ENCODE measurements at regions not wholly inside any gene's neighbourhood (a gene's known extent, or its start where the extent isn't known, plus 50 kb on each side); places are given as distances from the start of the nearest gene placed in this dataset.

DNA sequence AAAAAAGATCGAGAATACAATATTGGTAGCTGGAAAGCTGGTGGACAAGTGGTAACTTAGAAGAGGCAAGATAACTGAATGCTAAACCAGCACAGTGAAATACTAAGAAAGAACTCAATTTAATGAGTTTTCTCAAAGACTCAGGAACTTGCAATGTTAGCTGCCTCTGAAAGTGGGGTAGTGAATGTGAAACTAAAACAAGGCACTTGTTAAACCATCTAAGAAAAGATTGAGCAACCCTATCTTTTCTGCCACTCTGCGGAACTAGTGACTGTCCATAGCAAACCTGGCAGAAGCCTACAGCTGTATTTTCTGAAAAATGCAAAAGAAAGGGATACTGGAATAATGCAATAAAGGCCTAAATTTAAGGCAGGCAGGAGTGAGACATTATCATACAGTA is 1574.4 kb upstream of the PRR20A start:
- no peak for ATAC-seq (ENCODE audit: low read depth in 2 of 2)
- H3K4me1 Mint-ChIP-seq = no peaks in the 10 kb centered on the region

GRCh38 chr13:55566779-55567178 is 1573.9 kb upstream of the PRR20A start:
- H3K36me3 Mint-ChIP-seq = no peaks in the 10 kb centered on the region
- H3K4me3 Mint-ChIP-seq = no peak overlapping the region
- no peak for ATAC-seq (ENCODE audit: low read depth in 2 of 2)

More for the DNA sequence above, 1574.4 kb upstream of the PRR20A start:
- Mint-ChIP-seq H3K27ac (no peak overlapping the region), H3K9me3 (peaks cover 0 to 4% (median 0%) of the 10 kb centered on the region in 7 donors), H3K4me3 (no peak overlapping the region), H3K36me3 (no peaks in the 10 kb centered on the region), H3K27me3 (no peaks in the 10 kb centered on the region)
- no peak for DNase-seq

DNA sequence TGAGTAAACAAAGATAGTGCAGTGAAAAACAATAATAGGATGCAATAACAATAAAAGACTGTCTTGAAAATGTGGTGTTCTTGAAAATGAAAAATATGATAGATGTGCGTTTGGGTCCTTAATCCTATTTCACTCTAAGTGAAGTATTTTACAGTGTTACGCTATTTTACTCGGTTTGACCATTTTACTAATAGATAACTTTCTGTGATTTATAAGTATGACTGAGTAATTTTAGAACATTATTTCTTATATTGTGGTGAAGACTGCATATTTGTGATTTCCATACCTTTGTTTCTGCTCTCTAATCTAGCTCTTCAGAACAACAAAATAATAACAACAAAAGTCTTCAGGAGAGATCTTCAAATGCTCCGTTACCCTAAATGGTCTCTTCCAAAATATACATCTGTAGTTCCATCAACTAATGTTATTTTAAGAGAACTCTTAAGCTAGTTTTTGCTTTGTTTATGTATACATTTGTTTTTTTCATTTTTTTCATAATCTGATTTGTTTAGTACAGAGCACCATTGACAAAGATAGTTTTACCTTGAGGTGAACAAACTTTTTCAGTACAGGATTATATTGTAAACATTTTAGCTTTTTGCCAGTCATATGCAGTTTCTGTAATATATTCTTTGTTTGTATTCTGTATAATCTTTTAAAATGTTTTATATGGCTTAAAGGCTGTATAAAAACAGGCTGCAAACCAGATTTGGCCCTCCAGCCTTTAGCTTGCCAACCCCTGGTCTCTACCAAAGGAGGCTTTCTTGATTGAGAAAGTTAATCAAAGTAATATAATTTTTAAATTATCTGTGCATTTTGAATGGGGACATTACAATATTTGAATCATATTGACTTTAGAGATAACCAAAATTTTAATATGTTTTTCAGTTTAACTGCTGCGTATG is 1572.7 kb upstream of the PRR20A start:
- Mint-ChIP-seq H3K4me3 (no peak overlapping the region), H3K27ac (no peak overlapping the region), H3K4me1 (no peaks in the 10 kb centered on the region), H3K9me3 (peaks cover 0 to 8% (median 0%) of the 10 kb centered on the region in 7 donors), H3K36me3 (no peaks in the 10 kb centered on the region), H3K27me3 (no peaks in the 10 kb centered on the region)
- DNase-seq (no peak), ATAC-seq (ENCODE audit: low read depth in 2 of 2) (no peak)

More at GRCh38 chr13:55566779-55567178, 1573.9 kb upstream of the PRR20A start:
- no peak for DNase-seq
- no peaks in the 10 kb centered on the region for H3K4me1 Mint-ChIP-seq
- H3K27me3 Mint-ChIP-seq = no peaks in the 10 kb centered on the region
- peaks cover 0 to 4% (median 0%) of the 10 kb centered on the region in 7 donors for H3K9me3 Mint-ChIP-seq
- H3K27ac Mint-ChIP-seq = no peak overlapping the region

- no peak for ATAC-seq (ENCODE audit: low read depth in 2 of 2)
- Mint-ChIP-seq H3K36me3 (no peaks in the 10 kb centered on the region), H3K4me1 (no peaks in the 10 kb centered on the region), H3K27ac (no peak overlapping the region), H3K9me3 (peaks cover 0 to 4% (median 0%) of the 10 kb centered on the region in 7 donors), H3K4me3 (no peak overlapping the region), H3K27me3 (no peaks in the 10 kb centered on the region)
- DNase-seq = no peak
Observed at GRCh38 chr13:55569082-55569481, 1571.6 kb upstream of the PRR20A start.

GRCh38 chr13:55569514-55569913 is 1571.2 kb upstream of the PRR20A start:
- H3K36me3 Mint-ChIP-seq = no peaks in the 10 kb centered on the region
- H3K27ac Mint-ChIP-seq = no peak overlapping the region
- ATAC-seq (ENCODE audit: low read depth in 2 of 2) (no peak), DNase-seq (no peak)
- H3K4me1 Mint-ChIP-seq = no peaks in the 10 kb centered on the region
- H3K4me3 Mint-ChIP-seq = no peak overlapping the region
- no peaks in the 10 kb centered on the region for H3K27me3 Mint-ChIP-seq
- H3K9me3 Mint-ChIP-seq = peaks cover 0 to 4% (median 1%) of the 10 kb centered on the region in 7 donors

GRCh38 chr13:55570371-55570770 is 1570.3 kb upstream of the PRR20A start:
- H3K4me3 Mint-ChIP-seq = no peak overlapping the region
- H3K9me3 Mint-ChIP-seq = peaks cover 0 to 4% (median 1%) of the 10 kb centered on the region in 7 donors
- H3K4me1 Mint-ChIP-seq = no peaks in the 10 kb centered on the region
- H3K36me3 Mint-ChIP-seq = no peaks in the 10 kb centered on the region
- ATAC-seq (ENCODE audit: low read depth in 2 of 2) = no peak
- H3K27ac Mint-ChIP-seq = no peak overlapping the region
- H3K27me3 Mint-ChIP-seq = no peaks in the 10 kb centered on the region
- no peak for DNase-seq

DNA sequence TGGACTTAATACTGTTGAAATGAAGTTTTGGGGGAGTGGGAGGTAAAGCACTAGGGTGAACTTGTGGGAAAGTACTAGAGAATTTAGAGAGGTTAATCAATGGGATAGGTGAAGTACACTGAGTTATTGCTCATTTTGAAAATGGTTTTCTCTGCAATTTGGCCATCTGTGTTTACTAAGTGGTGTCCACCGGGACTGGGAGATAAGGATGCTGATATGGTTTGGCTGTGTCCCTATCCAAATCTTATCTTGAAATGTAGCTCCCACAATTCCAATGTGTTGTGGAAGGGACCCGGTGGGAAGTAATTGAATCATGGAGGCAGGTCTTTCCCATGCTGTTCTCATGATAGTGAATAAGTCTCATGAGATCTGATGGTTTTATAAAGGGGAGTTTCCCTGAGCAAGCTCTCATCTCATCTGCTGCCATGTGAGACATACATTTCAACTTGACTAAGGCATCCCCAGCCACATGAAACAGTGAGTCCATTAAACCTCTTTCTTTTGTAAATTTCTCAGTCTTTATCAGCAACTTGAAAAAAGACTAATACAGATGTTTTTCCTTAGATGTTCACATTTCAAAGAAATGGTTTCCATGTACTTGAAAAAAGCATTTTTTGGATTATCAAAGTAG is 1569.4 kb upstream of the PRR20A start:
- H3K9me3 Mint-ChIP-seq = peaks cover 0 to 5% (median 2%) of the 10 kb centered on the region in 7 donors
- ATAC-seq (ENCODE audit: low read depth in 2 of 2) = no peak
- H3K36me3 Mint-ChIP-seq = no peaks in the 10 kb centered on the region
- no peaks in the 10 kb centered on the region for H3K27me3 Mint-ChIP-seq
- H3K4me3 Mint-ChIP-seq = no peak overlapping the region
- H3K4me1 Mint-ChIP-seq = no peaks in the 10 kb centered on the region
- no peak overlapping the region for H3K27ac Mint-ChIP-seq
- no peak for DNase-seq

GRCh38 chr13:55572408-55572807 is 1568.3 kb upstream of the PRR20A start:
- H3K36me3 Mint-ChIP-seq = no peaks in the 10 kb centered on the region
- ATAC-seq (ENCODE audit: low read depth in 2 of 2) = no peak

DNA sequence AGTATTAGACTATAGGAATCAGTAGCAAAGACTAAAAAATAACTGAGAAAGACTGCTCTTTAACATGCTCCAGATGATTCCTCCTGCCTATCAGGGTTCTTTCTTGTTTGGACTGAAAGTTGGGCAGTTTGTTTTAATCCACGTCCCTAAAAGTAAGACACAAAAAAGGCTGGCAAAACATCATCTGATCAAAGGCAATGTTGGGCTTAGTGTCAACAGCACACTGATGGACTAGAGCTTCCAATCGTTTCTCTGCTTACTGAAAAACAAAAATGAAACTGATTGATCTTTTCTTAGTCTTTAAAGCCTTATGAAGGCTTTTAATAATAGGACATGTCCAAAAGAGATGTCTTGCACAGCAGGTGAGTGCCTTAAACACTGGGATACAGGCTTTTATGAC is 1567.9 kb upstream of the PRR20A start:
- no peak for DNase-seq
- Mint-ChIP-seq H3K4me3 (no peak overlapping the region), H3K36me3 (no peaks in the 10 kb centered on the region), H3K27me3 (no peaks in the 10 kb centered on the region), H3K27ac (no peak overlapping the region), H3K9me3 (peaks cover 0 to 11% (median 6%) of the 10 kb centered on the region in 7 donors), H3K4me1 (no peaks in the 10 kb centered on the region)
- no peak for ATAC-seq (ENCODE audit: low read depth in 2 of 2)

More at GRCh38 chr13:55572408-55572807, 1568.3 kb upstream of the PRR20A start:
- Mint-ChIP-seq H3K27me3 (no peaks in the 10 kb centered on the region), H3K27ac (no peak overlapping the region), H3K4me3 (no peak overlapping the region), H3K9me3 (peaks cover 0 to 7% (median 3%) of the 10 kb centered on the region in 7 donors), H3K4me1 (no peaks in the 10 kb centered on the region)
- DNase-seq = no peak

DNA sequence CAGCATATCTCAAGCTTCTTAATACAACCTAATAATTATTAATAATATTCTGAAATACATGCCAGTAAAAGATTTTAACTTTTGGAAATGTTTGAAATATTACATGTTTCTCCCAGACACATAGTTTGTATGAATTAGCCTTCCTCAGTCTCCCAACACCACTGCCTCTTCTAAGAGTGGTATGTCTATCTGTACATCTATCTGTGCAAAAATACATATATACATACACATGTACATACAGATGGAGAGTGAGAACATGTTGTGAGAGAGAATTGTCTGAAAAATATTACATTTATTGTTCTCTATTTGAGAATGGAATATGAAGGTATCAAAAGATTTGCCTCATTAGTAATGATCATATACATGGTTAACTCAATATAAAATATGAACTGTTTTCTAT is 1567.2 kb upstream of the PRR20A start:
- no peak for DNase-seq

GRCh38 chr13:55576389-55576788 is 1564.3 kb upstream of the PRR20A start:
- DNase-seq = no peak
- no peaks in the 10 kb centered on the region for H3K27me3 Mint-ChIP-seq
- no peak for ATAC-seq (ENCODE audit: low read depth in 2 of 2)

More for the DNA sequence above, 1567.2 kb upstream of the PRR20A start:
- Mint-ChIP-seq H3K27me3 (no peaks in the 10 kb centered on the region), H3K9me3 (peaks cover 0 to 14% (median 6%) of the 10 kb centered on the region in 7 donors), H3K36me3 (no peaks in the 10 kb centered on the region), H3K4me1 (no peaks in the 10 kb centered on the region), H3K27ac (no peak overlapping the region), H3K4me3 (no peak overlapping the region)
- no peak for ATAC-seq (ENCODE audit: low read depth in 2 of 2)

DNA sequence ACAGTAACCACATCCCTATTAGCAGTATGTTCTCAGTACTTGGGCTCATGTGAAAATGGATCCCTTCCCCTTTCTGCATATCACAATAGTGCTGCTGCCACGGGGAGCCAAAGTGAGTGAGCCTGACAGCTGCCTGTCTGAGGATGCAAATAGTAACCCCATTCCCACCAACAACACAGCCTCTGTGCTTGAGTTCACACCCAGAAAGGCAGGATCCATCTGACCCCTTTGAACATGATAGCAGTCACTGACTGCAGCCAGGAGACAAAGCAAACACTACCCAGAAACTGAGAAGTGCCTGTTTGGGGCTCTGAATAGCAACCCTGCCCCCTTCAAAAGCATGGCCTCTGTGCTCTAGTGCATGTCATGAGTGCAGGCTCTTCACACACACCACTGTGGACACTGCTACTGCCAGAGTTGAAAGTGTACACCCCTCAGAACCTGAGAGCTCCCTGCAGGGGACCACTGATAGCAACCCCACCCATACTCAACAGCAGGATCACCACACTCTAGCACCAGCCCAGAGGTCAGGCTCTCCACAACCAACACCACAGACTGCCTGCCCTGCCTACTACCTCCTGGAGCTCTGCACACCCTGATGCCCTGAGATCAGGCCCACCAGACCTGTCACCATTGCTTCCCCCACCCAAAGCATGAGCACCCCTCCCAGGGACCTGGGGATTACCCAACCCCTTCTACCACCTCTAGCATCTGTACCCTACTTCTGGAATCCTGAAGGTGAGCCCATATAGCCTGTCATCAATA is 1563.5 kb upstream of the PRR20A start:
- DNase-seq = no peak
- peaks cover 1 to 14% (median 6%) of the 10 kb centered on the region in 7 donors for H3K9me3 Mint-ChIP-seq
- peak overlapping the region in 2 of 6 donors; percentile 57 to 58 for H3K27ac Mint-ChIP-seq
- no peaks in the 10 kb centered on the region for H3K4me1 Mint-ChIP-seq
- no peaks in the 10 kb centered on the region for H3K36me3 Mint-ChIP-seq
- H3K27me3 Mint-ChIP-seq = no peaks in the 10 kb centered on the region
- peak overlapping the region in 1 of 8 donors; percentile 3 for H3K4me3 Mint-ChIP-seq
- no peak for ATAC-seq (ENCODE audit: low read depth in 2 of 2)

More at GRCh38 chr13:55576389-55576788, 1564.3 kb upstream of the PRR20A start:
- no peaks in the 10 kb centered on the region for H3K36me3 Mint-ChIP-seq
- no peak overlapping the region for H3K27ac Mint-ChIP-seq
- peaks cover 1 to 14% (median 6%) of the 10 kb centered on the region in 7 donors for H3K9me3 Mint-ChIP-seq
- no peaks in the 10 kb centered on the region for H3K4me1 Mint-ChIP-seq
- no peak overlapping the region for H3K4me3 Mint-ChIP-seq

- H3K9me3 Mint-ChIP-seq = peaks cover 1 to 14% (median 6%) of the 10 kb centered on the region in 7 donors
- DNase-seq (no peak), ATAC-seq (ENCODE audit: low read depth in 2 of 2) (no peak)
- H3K27ac Mint-ChIP-seq = peak overlapping the region in 2 of 6 donors; percentile 57 to 58
- H3K4me3 Mint-ChIP-seq = no peak overlapping the region
- H3K27me3 Mint-ChIP-seq = no peaks in the 10 kb centered on the region
- H3K36me3 Mint-ChIP-seq = no peaks in the 10 kb centered on the region
- H3K4me1 Mint-ChIP-seq = no peaks in the 10 kb centered on the region
Observed at GRCh38 chr13:55577847-55578210, 1562.9 kb upstream of the PRR20A start.

Measured in naive B cell (primary cell).